ENCODE measurements at regions not wholly inside any gene's neighbourhood (a gene's known extent, or its start where the extent isn't known, plus 50 kb on each side); places are given as distances from the start of the nearest gene placed in this dataset.

DNA sequence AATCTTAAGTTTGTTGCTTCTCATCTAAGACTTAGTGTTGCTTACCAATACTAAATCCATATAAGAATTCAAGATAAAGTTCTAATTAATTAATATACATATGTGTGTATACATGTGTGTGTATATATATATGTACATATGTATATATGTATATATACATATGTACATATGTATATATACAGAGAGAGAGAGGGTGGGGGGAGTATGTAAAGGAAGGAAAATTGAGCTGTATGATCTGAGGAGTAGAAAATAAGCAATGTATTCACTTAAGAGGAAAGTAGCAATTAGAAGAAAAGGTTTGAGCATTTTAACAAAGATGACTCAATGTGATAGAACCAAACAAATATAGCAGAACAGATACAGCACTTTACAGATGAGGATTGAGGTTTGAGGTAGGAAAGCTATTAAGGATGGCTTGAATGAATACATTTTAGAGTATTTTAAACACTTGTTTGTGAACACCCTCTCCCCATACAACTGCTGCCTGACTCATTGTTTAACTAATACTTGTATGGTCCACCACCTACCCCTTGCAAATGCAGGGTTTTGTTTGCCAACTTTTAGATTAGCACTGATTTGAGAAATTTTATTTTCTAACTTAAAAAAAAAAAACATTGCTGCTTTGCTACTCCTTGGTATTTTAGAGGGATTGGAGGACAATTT lies 681.1 kb upstream of the CADM2 start:
- Histone ChIP-seq H3K9me3 (ENCODE audit: low read length) (no peaks in the 10 kb centered on the region), H3K4me2 (ENCODE audit: low read length) (no peak overlapping the region), H3K27me3 (ENCODE audit: insufficient read depth, low read depth, low read length) (no peaks in the 10 kb centered on the region), H3F3A (ENCODE audit: insufficient read depth, low read length, poor library complexity, severe bottlenecking) (no peaks in the 10 kb centered on the region), H3K27ac (ENCODE audit: low read length) (no peak overlapping the region), H3K9ac (ENCODE audit: low read length) (no peak overlapping the region), H2AFZ (ENCODE audit: low read depth, low read length) (no peak overlapping the region), H3K9me2 (ENCODE audit: insufficient read depth, low read length) (no peaks in the 10 kb centered on the region), H4K20me1 (ENCODE audit: insufficient read depth) (no peaks in the 10 kb centered on the region), H3K4me3 (ENCODE audit: low read length) (no peak overlapping the region), H3K79me2 (replicated peaks; ENCODE audit: insufficient read depth, low read length) (no peaks in the 10 kb centered on the region), H3K36me3 (ENCODE audit: insufficient read depth, low read length) (no peaks in the 10 kb centered on the region)
- TF ChIP-seq EP300 (conservative IDR thresholded peaks at IDR 0.05; ENCODE audit: poor library complexity, severe bottlenecking), result no peak
- TF ChIP-seq, protein P1, sequence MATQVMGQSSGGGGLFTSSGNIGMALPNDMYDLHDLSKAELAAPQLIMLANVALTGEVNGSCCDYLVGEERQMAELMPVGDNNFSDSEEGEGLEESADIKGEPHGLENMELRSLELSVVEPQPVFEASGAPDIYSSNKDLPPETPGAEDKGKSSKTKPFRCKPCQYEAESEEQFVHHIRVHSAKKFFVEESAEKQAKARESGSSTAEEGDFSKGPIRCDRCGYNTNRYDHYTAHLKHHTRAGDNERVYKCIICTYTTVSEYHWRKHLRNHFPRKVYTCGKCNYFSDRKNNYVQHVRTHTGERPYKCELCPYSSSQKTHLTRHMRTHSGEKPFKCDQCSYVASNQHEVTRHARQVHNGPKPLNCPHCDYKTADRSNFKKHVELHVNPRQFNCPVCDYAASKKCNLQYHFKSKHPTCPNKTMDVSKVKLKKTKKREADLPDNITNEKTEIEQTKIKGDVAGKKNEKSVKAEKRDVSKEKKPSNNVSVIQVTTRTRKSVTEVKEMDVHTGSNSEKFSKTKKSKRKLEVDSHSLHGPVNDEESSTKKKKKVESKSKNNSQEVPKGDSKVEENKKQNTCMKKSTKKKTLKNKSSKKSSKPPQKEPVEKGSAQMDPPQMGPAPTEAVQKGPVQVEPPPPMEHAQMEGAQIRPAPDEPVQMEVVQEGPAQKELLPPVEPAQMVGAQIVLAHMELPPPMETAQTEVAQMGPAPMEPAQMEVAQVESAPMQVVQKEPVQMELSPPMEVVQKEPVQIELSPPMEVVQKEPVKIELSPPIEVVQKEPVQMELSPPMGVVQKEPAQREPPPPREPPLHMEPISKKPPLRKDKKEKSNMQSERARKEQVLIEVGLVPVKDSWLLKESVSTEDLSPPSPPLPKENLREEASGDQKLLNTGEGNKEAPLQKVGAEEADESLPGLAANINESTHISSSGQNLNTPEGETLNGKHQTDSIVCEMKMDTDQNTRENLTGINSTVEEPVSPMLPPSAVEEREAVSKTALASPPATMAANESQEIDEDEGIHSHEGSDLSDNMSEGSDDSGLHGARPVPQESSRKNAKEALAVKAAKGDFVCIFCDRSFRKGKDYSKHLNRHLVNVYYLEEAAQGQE (IDR thresholded peaks at IDR 0.05; ENCODE audit: borderline replicate concordance), result no peak
- TF ChIP-seq MXI1 (conservative IDR thresholded peaks at IDR 0.05; ENCODE audit: poor library complexity, severe bottlenecking), result no peak
- TF ChIP-seq EZH2 (IDR thresholded peaks at IDR 0.05; ENCODE audit: borderline replicate concordance, insufficient read depth, low read length, poor library complexity, severe bottlenecking), result no peak
- TF ChIP-seq POLR2AphosphoS5 (IDR thresholded peaks at IDR 0.05), result no peak
- TF ChIP-seq, protein P2, sequence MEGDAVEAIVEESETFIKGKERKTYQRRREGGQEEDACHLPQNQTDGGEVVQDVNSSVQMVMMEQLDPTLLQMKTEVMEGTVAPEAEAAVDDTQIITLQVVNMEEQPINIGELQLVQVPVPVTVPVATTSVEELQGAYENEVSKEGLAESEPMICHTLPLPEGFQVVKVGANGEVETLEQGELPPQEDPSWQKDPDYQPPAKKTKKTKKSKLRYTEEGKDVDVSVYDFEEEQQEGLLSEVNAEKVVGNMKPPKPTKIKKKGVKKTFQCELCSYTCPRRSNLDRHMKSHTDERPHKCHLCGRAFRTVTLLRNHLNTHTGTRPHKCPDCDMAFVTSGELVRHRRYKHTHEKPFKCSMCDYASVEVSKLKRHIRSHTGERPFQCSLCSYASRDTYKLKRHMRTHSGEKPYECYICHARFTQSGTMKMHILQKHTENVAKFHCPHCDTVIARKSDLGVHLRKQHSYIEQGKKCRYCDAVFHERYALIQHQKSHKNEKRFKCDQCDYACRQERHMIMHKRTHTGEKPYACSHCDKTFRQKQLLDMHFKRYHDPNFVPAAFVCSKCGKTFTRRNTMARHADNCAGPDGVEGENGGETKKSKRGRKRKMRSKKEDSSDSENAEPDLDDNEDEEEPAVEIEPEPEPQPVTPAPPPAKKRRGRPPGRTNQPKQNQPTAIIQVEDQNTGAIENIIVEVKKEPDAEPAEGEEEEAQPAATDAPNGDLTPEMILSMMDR (IDR thresholded peaks at IDR 0.05; ENCODE audit: poor library complexity, severe bottlenecking), result no peak
- TF ChIP-seq SMC3 (conservative IDR thresholded peaks at IDR 0.05; ENCODE audit: poor library complexity), result no peak
- no peak for TF ChIP-seq TAF1 (IDR thresholded peaks at IDR 0.05; ENCODE audit: low read depth)
- TF ChIP-seq RAD21 (conservative IDR thresholded peaks at IDR 0.05), result no peak

DNA sequence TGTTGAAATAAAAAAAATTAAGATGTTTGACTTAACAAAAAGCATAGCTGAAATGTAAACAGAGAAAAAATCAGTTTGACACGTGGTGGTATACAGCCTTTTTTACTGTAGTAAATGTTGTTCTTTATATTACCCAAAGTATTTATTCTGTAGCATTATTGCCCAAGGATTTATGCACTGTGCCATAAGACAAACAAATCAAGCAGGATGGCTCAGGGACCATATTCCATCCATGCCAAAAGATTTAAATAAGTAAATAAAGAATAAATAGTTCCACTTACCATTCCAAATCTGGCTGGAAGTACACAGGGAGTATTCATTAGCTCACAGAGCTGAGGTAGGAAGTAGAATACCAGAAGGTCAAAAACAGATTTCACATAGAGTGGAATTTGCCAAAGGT lies 666.7 kb upstream of the CADM2 start:
- Histone ChIP-seq H3K9ac (ENCODE audit: low read length) (no peak overlapping the region), H3K79me2 (replicated peaks; ENCODE audit: insufficient read depth, low read length) (no peaks in the 10 kb centered on the region), H3K4me2 (ENCODE audit: low read length) (no peak overlapping the region), H3F3A (ENCODE audit: insufficient read depth, low read length, poor library complexity, severe bottlenecking) (no peaks in the 10 kb centered on the region), H3K4me3 (ENCODE audit: low read length) (no peak overlapping the region), H4K20me1 (ENCODE audit: insufficient read depth) (no peaks in the 10 kb centered on the region), H3K27ac (ENCODE audit: low read length) (no peak overlapping the region), H3K27me3 (ENCODE audit: insufficient read depth, low read depth, low read length) (no peaks in the 10 kb centered on the region), H2AFZ (ENCODE audit: low read depth, low read length) (no peak overlapping the region), H3K9me3 (ENCODE audit: low read length) (no peaks in the 10 kb centered on the region), H3K36me3 (ENCODE audit: insufficient read depth, low read length) (no peaks in the 10 kb centered on the region), H3K9me2 (ENCODE audit: insufficient read depth, low read length) (no peaks in the 10 kb centered on the region)
- TF ChIP-seq EP300 (conservative IDR thresholded peaks at IDR 0.05; ENCODE audit: poor library complexity, severe bottlenecking) (no peak), EZH2 (IDR thresholded peaks at IDR 0.05; ENCODE audit: borderline replicate concordance, insufficient read depth, low read length, poor library complexity, severe bottlenecking) (no peak), MXI1 (conservative IDR thresholded peaks at IDR 0.05; ENCODE audit: poor library complexity, severe bottlenecking) (no peak)
